HepG2 (cell line): ENCODE measurements at regions not wholly inside any gene's neighbourhood (a gene's known extent, or its start where the extent isn't known, plus 50 kb on each side); places are given as distances from the start of the nearest gene placed in this dataset.

Experiments used
- AGO2 ChIP-seq: fragments of 200-400 bp; formaldehyde crosslinking; optimal IDR thresholded peaks from 2 replicates; pipeline ENCODE3; 2017; ENCODE audit warnings: mild to moderate bottlenecking, low read depth, low read length, moderate library complexity
- EED ChIP-seq: sonication (generic); formaldehyde crosslinking; IDR thresholded peaks from 2 replicates; pipeline ENCODE4 v1.5.0; 2020; ENCODE audit warnings: mild to moderate bottlenecking, missing genetic modification reagents
- ELF4 ChIP-seq: sonication (generic); formaldehyde crosslinking; IDR thresholded peaks from 2 replicates; pipeline ENCODE4 v1.5.0; 2020; ENCODE audit warnings: missing genetic modification reagents, mild to moderate bottlenecking, moderate library complexity, borderline replicate concordance
- GATAD1 ChIP-seq: IDR thresholded peaks from 2 replicates; pipeline ENCODE4 v1.6.1; 2016; ENCODE audit warnings: missing genetic modification reagents, missing compliant biosample characterization
- REST ChIP-seq, 2 experiments: IDR thresholded peaks; 2 replicates each; pipeline ENCODE4 v1.6.1; 2011 to 2012; ENCODE audit warnings: low read length in 2 of 2, borderline replicate concordance in 1 of 2, low read depth in 1 of 2, mild to moderate bottlenecking in 1 of 2, moderate library complexity in 1 of 2
- ZNF318 ChIP-seq: sonication (generic); formaldehyde crosslinking; IDR thresholded peaks from 2 replicates; pipeline ENCODE4 v1.4.0; 2020; ENCODE audit warnings: mild to moderate bottlenecking, missing genetic modification reagents
- ZNF749 ChIP-seq: sonication (generic); formaldehyde crosslinking; IDR thresholded peaks from 2 replicates; pipeline ENCODE4 v1.8.0; 2022; ENCODE audit warnings: mild to moderate bottlenecking, missing genetic modification reagents, moderate library complexity, borderline replicate concordance
- TF ChIP-seq, protein P1 (sequence below): sonication (generic); formaldehyde crosslinking; IDR thresholded peaks from one replicate; pipeline ENCODE4 v1.5.1; 2020; ENCODE audit warnings: mild to moderate bottlenecking, missing genetic modification reagents; ENCODE audit errors: not compliant biosample characterization

DNA sequence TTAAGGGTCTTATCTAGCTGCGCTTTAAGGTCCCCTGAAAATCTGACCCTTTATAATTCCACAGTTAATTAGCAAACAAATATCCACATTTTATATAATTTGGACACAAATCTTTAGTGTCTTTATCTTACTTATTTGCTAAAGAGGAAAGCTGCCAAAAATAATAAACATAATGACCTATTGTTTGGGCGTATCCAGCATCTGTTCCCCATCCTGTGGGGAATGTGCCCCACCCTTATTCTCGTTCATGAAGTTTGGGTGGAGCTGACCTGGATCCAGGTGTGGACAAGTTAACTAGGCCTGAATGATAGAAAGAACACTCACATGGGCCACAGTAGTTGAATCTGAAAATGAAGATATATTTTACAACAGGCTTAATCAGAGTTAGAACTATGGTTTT lies 218.3 kb downstream of the CRPPA start (continued):
- TF ChIP-seq REST (IDR thresholded peaks at IDR 0.05; ENCODE audit: borderline replicate concordance in 1 of 2, low read depth in 1 of 2, low read length in 2 of 2): no peak
- TF ChIP-seq EED (CRISPR knock-in tag): no peak
- TF ChIP-seq GATAD1 (CRISPR knock-in tag): no peak
- TF ChIP-seq, protein P1, sequence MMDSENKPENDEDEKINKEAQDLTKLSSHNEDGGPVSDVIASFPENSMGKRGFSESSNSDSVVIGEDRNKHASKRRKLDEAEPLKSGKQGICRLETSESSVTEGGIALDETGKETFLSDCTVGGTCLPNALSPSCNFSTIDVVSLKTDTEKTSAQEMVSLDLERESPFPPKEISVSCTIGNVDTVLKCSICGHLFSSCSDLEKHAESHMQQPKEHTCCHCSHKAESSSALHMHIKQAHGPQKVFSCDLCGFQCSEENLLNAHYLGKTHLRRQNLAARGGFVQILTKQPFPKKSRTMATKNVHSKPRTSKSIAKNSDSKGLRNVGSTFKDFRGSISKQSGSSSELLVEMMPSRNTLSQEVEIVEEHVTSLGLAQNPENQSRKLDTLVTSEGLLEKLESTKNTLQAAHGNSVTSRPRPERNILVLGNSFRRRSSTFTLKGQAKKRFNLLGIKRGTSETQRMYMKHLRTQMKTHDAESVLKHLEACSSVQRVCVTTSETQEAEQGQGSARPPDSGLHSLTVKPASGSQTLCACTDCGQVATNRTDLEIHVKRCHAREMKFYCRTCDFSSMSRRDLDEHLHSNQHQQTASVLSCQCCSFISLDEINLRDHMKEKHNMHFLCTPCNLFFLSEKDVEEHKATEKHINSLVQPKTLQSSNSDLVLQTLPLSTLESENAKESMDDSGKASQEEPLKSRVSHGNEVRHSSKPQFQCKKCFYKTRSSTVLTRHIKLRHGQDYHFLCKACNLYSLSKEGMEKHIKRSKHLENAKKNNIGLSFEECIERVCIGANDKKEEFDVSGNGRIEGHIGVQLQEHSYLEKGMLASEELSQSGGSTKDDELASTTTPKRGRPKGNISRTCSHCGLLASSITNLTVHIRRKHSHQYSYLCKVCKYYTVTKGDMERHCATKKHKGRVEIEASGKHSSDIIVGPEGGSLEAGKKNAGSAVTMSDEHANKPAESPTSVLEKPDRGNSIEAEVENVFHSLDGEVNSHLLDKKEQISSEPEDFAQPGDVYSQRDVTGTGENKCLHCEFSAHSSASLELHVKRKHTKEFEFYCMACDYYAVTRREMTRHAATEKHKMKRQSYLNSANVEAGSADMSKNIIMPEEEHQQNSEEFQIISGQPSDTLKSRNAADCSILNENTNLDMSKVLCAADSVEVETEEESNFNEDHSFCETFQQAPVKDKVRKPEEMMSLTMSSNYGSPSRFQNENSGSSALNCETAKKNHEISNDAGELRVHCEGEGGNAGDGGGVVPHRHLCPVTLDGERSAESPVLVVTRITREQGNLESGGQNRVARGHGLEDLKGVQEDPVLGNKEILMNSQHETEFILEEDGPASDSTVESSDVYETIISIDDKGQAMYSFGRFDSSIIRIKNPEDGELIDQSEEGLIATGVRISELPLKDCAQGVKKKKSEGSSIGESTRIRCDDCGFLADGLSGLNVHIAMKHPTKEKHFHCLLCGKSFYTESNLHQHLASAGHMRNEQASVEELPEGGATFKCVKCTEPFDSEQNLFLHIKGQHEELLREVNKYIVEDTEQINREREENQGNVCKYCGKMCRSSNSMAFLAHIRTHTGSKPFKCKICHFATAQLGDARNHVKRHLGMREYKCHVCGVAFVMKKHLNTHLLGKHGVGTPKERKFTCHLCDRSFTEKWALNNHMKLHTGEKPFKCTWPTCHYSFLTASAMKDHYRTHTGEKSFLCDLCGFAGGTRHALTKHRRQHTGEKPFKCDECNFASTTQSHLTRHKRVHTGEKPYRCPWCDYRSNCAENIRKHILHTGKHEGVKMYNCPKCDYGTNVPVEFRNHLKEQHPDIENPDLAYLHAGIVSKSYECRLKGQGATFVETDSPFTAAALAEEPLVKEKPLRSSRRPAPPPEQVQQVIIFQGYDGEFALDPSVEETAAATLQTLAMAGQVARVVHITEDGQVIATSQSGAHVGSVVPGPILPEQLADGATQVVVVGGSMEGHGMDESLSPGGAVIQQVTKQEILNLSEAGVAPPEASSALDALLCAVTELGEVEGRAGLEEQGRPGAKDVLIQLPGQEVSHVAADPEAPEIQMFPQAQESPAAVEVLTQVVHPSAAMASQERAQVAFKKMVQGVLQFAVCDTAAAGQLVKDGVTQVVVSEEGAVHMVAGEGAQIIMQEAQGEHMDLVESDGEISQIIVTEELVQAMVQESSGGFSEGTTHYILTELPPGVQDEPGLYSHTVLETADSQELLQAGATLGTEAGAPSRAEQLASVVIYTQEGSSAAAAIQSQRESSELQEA: no peak
- TF ChIP-seq AGO2: no peak
- no peak for TF ChIP-seq ELF4 (CRISPR knock-in tag)
- no peak for TF ChIP-seq ZNF318 (CRISPR knock-in tag)
- no peak for TF ChIP-seq ZNF749
